Astrocyte (in vitro differentiated cells and primary cell): ENCODE measurements at regions not wholly inside any gene's neighbourhood (a gene's known extent, or its start where the extent isn't known, plus 50 kb on each side); places are given as distances from the start of the nearest gene placed in this dataset.
A peak's percentile ranks its signal among the peaks of the same experiment; 100 is the strongest.

Source experiments
- DNase-seq: peaks from one replicate; pipeline ENCODE4 v3.0.0-alpha.2; 2010; ENCODE audit warnings: low read depth
- FAIRE-seq: peaks from 2 replicates; lab custom pipeline; 2011; peaks lifted over from hg19 to GRCh38; lab: Jason Lieb, UNC
- H2AFZ ChIP-seq: 2 replicates; pipeline ENCODE4 v1.6.0; 2012; ENCODE audit warnings: low read depth, low read length, inconsistent platforms
- H3K27ac ChIP-seq: 2 replicates; pipeline ENCODE4 v1.5.1; 2011; ENCODE audit warnings: low read depth, low read length, inconsistent platforms
- H3K27me3 ChIP-seq: 2 replicates; pipeline ENCODE4 v1.6.0; 2011; ENCODE audit warnings: low read length, inconsistent platforms; ENCODE audit not compliant: insufficient read depth
- H3K36me3 ChIP-seq: 2 replicates; pipeline ENCODE4 v1.5.1; 2011; ENCODE audit warnings: low read length, inconsistent platforms; ENCODE audit not compliant: insufficient read depth
- H3K4me1 ChIP-seq: 2 replicates; pipeline ENCODE4 v1.5.1; 2011; ENCODE audit warnings: low read length, inconsistent platforms; ENCODE audit not compliant: insufficient read depth
- H3K4me2 ChIP-seq: 2 replicates; pipeline ENCODE4 v1.6.0; 2012; ENCODE audit warnings: low read length, inconsistent platforms
- H3K4me3 ChIP-seq: 2 replicates; pipeline ENCODE4 v1.5.1; 2011; ENCODE audit warnings: low read depth, mild to moderate bottlenecking, low read length, inconsistent platforms; ENCODE audit not compliant: insufficient read depth
- H3K79me2 ChIP-seq: 2 replicates; pipeline ENCODE4 v1.6.0; 2012; ENCODE audit warnings: mild to moderate bottlenecking, low read length, inconsistent platforms; ENCODE audit not compliant: insufficient read depth
- H3K9ac ChIP-seq: 2 replicates; pipeline ENCODE4 v1.6.0; 2012; ENCODE audit warnings: mild to moderate bottlenecking, low read length, inconsistent platforms
- H3K9me3 ChIP-seq: 2 replicates; pipeline ENCODE4 v1.5.1; 2012; ENCODE audit warnings: low read depth, mild to moderate bottlenecking, low read length, inconsistent platforms; ENCODE audit not compliant: insufficient read depth
- H4K20me1 ChIP-seq: 2 replicates; pipeline ENCODE4 v1.6.0; 2012; ENCODE audit warnings: low read length, inconsistent platforms; ENCODE audit not compliant: insufficient read depth
- H3K27ac Mint-ChIP-seq: one replicate; pipeline ENCODE4 v1.8.0; 2021; ENCODE audit warnings: mild to moderate bottlenecking, mixed read lengths; ENCODE audit not compliant: unreplicated experiment
- H3K27me3 Mint-ChIP-seq: one replicate; pipeline ENCODE4 v1.8.0; 2021; ENCODE audit warnings: low read depth, mixed read lengths; ENCODE audit not compliant: unreplicated experiment
- H3K36me3 Mint-ChIP-seq: one replicate; pipeline ENCODE4 v1.8.0; 2021; ENCODE audit warnings: low read depth, mixed read lengths; ENCODE audit not compliant: unreplicated experiment
- H3K4me1 Mint-ChIP-seq: one replicate; pipeline ENCODE4 v1.8.0; 2021; ENCODE audit warnings: low read depth, mixed read lengths; ENCODE audit not compliant: unreplicated experiment
- H3K4me3 Mint-ChIP-seq: one replicate; pipeline ENCODE4 v1.8.0; 2021; ENCODE audit warnings: mild to moderate bottlenecking, moderate library complexity, mixed read lengths; ENCODE audit not compliant: unreplicated experiment
- H3K9me3 Mint-ChIP-seq: one replicate; pipeline ENCODE4 v1.8.0; 2021; ENCODE audit warnings: mild to moderate bottlenecking, mixed read lengths; ENCODE audit not compliant: unreplicated experiment
- EZH2 ChIP-seq: IDR thresholded peaks from 2 replicates; pipeline ENCODE4 v1.6.1; 2012; ENCODE audit warnings: mild to moderate bottlenecking, low read length, inconsistent platforms; ENCODE audit not compliant: insufficient read depth
- TF ChIP-seq, protein P1 (sequence below): IDR thresholded peaks from 2 replicates; pipeline ENCODE4 v1.5.1; 2011; ENCODE audit warnings: low read depth, mild to moderate bottlenecking, inconsistent platforms, low read length, moderate library complexity; ENCODE audit not compliant: insufficient read depth

DNA sequence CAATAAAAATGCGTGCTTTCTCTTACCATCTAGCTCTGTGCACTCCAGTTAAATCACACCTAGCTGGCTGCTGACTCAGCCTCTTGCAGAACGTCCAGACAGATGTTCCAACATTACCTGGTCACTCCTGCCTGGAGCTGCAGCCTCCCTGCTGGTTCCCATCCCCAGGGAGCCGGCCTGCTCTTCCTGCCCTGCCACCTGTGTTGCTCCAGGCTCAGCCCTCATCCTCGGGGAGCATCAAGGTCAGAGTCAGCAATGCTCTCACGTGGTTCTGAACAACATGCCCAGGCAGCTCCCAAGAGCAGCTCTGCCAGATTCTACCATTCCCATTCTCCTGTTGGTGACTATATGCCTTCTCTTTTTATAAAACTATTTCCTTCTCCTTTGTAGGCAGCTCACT, 81.3 kb downstream of the GADD45G start:
- no peaks in the 10 kb centered on the region for H3K36me3 ChIP-seq
- H3K4me2 ChIP-seq = no peak overlapping the region
- no peaks in the 10 kb centered on the region for H3K79me2 ChIP-seq
- no peak for DNase-seq
- TF ChIP-seq EZH2 = no peak
- TF ChIP-seq, protein P1, sequence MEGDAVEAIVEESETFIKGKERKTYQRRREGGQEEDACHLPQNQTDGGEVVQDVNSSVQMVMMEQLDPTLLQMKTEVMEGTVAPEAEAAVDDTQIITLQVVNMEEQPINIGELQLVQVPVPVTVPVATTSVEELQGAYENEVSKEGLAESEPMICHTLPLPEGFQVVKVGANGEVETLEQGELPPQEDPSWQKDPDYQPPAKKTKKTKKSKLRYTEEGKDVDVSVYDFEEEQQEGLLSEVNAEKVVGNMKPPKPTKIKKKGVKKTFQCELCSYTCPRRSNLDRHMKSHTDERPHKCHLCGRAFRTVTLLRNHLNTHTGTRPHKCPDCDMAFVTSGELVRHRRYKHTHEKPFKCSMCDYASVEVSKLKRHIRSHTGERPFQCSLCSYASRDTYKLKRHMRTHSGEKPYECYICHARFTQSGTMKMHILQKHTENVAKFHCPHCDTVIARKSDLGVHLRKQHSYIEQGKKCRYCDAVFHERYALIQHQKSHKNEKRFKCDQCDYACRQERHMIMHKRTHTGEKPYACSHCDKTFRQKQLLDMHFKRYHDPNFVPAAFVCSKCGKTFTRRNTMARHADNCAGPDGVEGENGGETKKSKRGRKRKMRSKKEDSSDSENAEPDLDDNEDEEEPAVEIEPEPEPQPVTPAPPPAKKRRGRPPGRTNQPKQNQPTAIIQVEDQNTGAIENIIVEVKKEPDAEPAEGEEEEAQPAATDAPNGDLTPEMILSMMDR = no peak
- peaks cover 2% of the 10 kb centered on the region for H3K27me3 ChIP-seq
- no peaks in the 10 kb centered on the region for H3K9me3 ChIP-seq
- no peaks in the 10 kb centered on the region for H4K20me1 ChIP-seq
- no peak overlapping the region for H3K27ac ChIP-seq
- peaks cover 15% of the 10 kb centered on the region for H3K27me3 Mint-ChIP-seq
- H3K36me3 Mint-ChIP-seq = no peaks in the 10 kb centered on the region
- H3K27ac Mint-ChIP-seq = peak overlapping the region; percentile 69
- H3K9ac ChIP-seq = no peak overlapping the region
- no peak overlapping the region for H3K4me3 Mint-ChIP-seq
- no peaks in the 10 kb centered on the region for H3K4me1 ChIP-seq
- H3K4me1 Mint-ChIP-seq = peaks cover 7% of the 10 kb centered on the region
- no peak overlapping the region for H3K4me3 ChIP-seq
- no peak for FAIRE-seq
- H3K9me3 Mint-ChIP-seq = no peaks in the 10 kb centered on the region
- H2AFZ ChIP-seq = no peak overlapping the region

GRCh38 chr9:89686621-89687020, 81.8 kb downstream of the GADD45G start:
- Histone ChIP-seq H3K4me1 (no peaks in the 10 kb centered on the region), H3K36me3 (no peaks in the 10 kb centered on the region), H3K27me3 (peaks cover 2% of the 10 kb centered on the region), H4K20me1 (no peaks in the 10 kb centered on the region), H3K27ac (no peak overlapping the region), H3K4me2 (no peak overlapping the region), H3K9ac (no peak overlapping the region), H3K4me3 (no peak overlapping the region), H2AFZ (no peak overlapping the region), H3K79me2 (no peaks in the 10 kb centered on the region), H3K9me3 (no peaks in the 10 kb centered on the region)
- FAIRE-seq = no peak
- no peaks in the 10 kb centered on the region for H3K36me3 Mint-ChIP-seq
- TF ChIP-seq, protein P1 = no peak
- TF ChIP-seq EZH2 = no peak
- no peak overlapping the region for H3K4me3 Mint-ChIP-seq
- no peak for DNase-seq
- H3K27ac Mint-ChIP-seq = no peak overlapping the region
- peaks cover 7% of the 10 kb centered on the region for H3K4me1 Mint-ChIP-seq
- peaks cover 18% of the 10 kb centered on the region for H3K27me3 Mint-ChIP-seq
- H3K9me3 Mint-ChIP-seq = no peaks in the 10 kb centered on the region

GRCh38 chr9:89687188-89687587, 82.4 kb downstream of the GADD45G start:
- H3K4me3 ChIP-seq = no peak overlapping the region

More at GRCh38 chr9:89687188-89687587, 82.4 kb downstream of the GADD45G start:
- no peak for TF ChIP-seq EZH2
- H3K4me2 ChIP-seq = no peak overlapping the region
- H2AFZ ChIP-seq = no peak overlapping the region
- Mint-ChIP-seq H3K36me3 (no peaks in the 10 kb centered on the region), H3K27ac (no peak overlapping the region), H3K27me3 (peaks cover 24% of the 10 kb centered on the region), H3K4me1 (peaks cover 7% of the 10 kb centered on the region), H3K4me3 (no peak overlapping the region), H3K9me3 (no peaks in the 10 kb centered on the region)
- H3K79me2 ChIP-seq = no peaks in the 10 kb centered on the region
- H3K36me3 ChIP-seq = no peaks in the 10 kb centered on the region
- no peak overlapping the region for H3K27ac ChIP-seq
- no peak for FAIRE-seq
- H3K27me3 ChIP-seq = peaks cover 2% of the 10 kb centered on the region
- H3K4me1 ChIP-seq = no peaks in the 10 kb centered on the region
- no peaks in the 10 kb centered on the region for H4K20me1 ChIP-seq
- H3K9ac ChIP-seq = no peak overlapping the region
- no peak for DNase-seq
- H3K9me3 ChIP-seq = no peaks in the 10 kb centered on the region
